GM18517 (cell line): ENCODE measurements at regions not wholly inside any gene's neighbourhood (a gene's known extent, or its start where the extent isn't known, plus 50 kb on each side); places are given as distances from the start of the nearest gene placed in this dataset.
A peak's percentile ranks its signal among the peaks of the same experiment; 100 is the strongest.
"Not testable (repeated sequence)": the region's sequence is repeated elsewhere in the genome, so short reads cannot be mapped to it uniquely, and the experiment has no call there.

Source experiments
- ATAC-seq: cut with Tn5 transposase; IDR thresholded peaks from one replicate; pipeline ENCODE4 v1.9.1; 2021; ENCODE audit warnings: mild to moderate bottlenecking, moderate library complexity; ENCODE audit not compliant: unreplicated experiment

- ATAC-seq: no peak
Observed at GRCh38 chr14:71384007-71384845, 477.0 kb downstream of the PCNX1 start.

- no peak for ATAC-seq
Observed at GRCh38 chr14:71387753-71388152, 480.5 kb downstream of the PCNX1 start.

- ATAC-seq: no peak
Observed at GRCh38 chr14:71388336-71388735, 481.1 kb downstream of the PCNX1 start.

GRCh38 chr14:71388862-71389261 lies 481.6 kb downstream of the PCNX1 start:
- no peak for ATAC-seq

GRCh38 chr14:71394386-71394785 lies 487.1 kb downstream of the PCNX1 start:
- ATAC-seq: no peak

GRCh38 chr14:71395151-71395604 lies 487.9 kb downstream of the PCNX1 start:
- no peak for ATAC-seq

- ATAC-seq: no peak
Observed at GRCh38 chr14:71395636-71396035, 488.4 kb downstream of the PCNX1 start.

- no peak for ATAC-seq
Observed at GRCh38 chr14:71396050-71396677, 488.9 kb downstream of the PCNX1 start.

- ATAC-seq: no peak
Observed at GRCh38 chr14:71397371-71397770, 490.1 kb downstream of the PCNX1 start.

GRCh38 chr14:71398450-71398849 lies 491.2 kb downstream of the PCNX1 start:
- peak; percentile 8 for ATAC-seq

GRCh38 chr14:71399057-71399487 lies 491.8 kb downstream of the PCNX1 start:
- ATAC-seq: peak; percentile 71

- ATAC-seq: no peak
Observed at GRCh38 chr14:71400871-71401321, 493.6 kb downstream of the PCNX1 start.

- not testable (repeated sequence) for ATAC-seq
Observed at GRCh38 chr14:71402415-71402814, 495.2 kb downstream of the PCNX1 start.

- ATAC-seq: peak; percentile 59
Observed at GRCh38 chr14:71403656-71404055, 496.4 kb downstream of the PCNX1 start.

GRCh38 chr14:71405676-71406075 lies 498.4 kb downstream of the PCNX1 start:
- ATAC-seq: no peak

GRCh38 chr14:71408362-71409030 lies 501.2 kb downstream of the PCNX1 start:
- ATAC-seq: no peak

- ATAC-seq: no peak
Observed at GRCh38 chr14:71410578-71411284, 503.5 kb downstream of the PCNX1 start.

- no peak for ATAC-seq
Observed at GRCh38 chr14:71411285-71411595, 504.0 kb downstream of the PCNX1 start.

- no peak for ATAC-seq
Observed at GRCh38 chr14:71411738-71412137, 504.5 kb downstream of the PCNX1 start.

GRCh38 chr14:71414631-71415403 lies 507.6 kb downstream of the PCNX1 start:
- ATAC-seq: no peak

- ATAC-seq: no peak
Observed at GRCh38 chr14:71415404-71415690, 508.1 kb downstream of the PCNX1 start.
